Lung (tissue), 11 donors: ENCODE measurements at regions not wholly inside any gene's neighbourhood (a gene's known extent, or its start where the extent isn't known, plus 50 kb on each side); places are given as distances from the start of the nearest gene placed in this dataset.

ENCODE experiments used
- ATAC-seq: fragments of 200-7000 bp; cut with Tn5 transposase; one replicate; pipeline ENCODE4 v1.9.1; 2020; ENCODE audit warnings: moderate number of reproducible peaks; ENCODE audit not compliant: insufficient read depth, low FRiP score
- DNase-seq, 3 donors: peaks; one replicate each; pipeline ENCODE4 v3.0.0-alpha.2; 2013 to 2017
- H3K27ac ChIP-seq, 2 donors: one replicate each; pipeline ENCODE4 v1.5.1; 2013; ENCODE audit warnings: mild to moderate bottlenecking in 2 of 2, moderate library complexity in 2 of 2, control low read depth in 1 of 2, inconsistent platforms in 1 of 2, low read depth in 1 of 2, low read length in 1 of 2
- H3K27me3 ChIP-seq, 3 donors: one replicate each; pipeline ENCODE4 v1.5.1; 2013; ENCODE audit warnings: low read length in 2 of 3; ENCODE audit not compliant: control insufficient read depth in 3 of 3, insufficient read depth in 3 of 3
- H3K36me3 ChIP-seq, 4 donors: one replicate each; pipeline ENCODE4 v1.5.1; 2013; ENCODE audit warnings: low read length in 4 of 4, mild to moderate bottlenecking in 1 of 4, moderate library complexity in 1 of 4; ENCODE audit not compliant: control insufficient read depth in 4 of 4, insufficient read depth in 4 of 4
- H3K4me1 ChIP-seq, 5 donors: one replicate each; pipeline ENCODE4 v1.5.1; 2013; ENCODE audit warnings: low read length in 5 of 5, mild to moderate bottlenecking in 2 of 5, moderate library complexity in 1 of 5; ENCODE audit not compliant: control insufficient read depth in 5 of 5, insufficient read depth in 5 of 5
- H3K4me3 ChIP-seq: one replicate; pipeline ENCODE4 v1.5.1; 2013; ENCODE audit warnings: mild to moderate bottlenecking, control low read depth, moderate library complexity
- H3K9ac ChIP-seq, 2 donors: one replicate each; pipeline ENCODE4 v1.5.1; 2013; ENCODE audit warnings: low read length in 2 of 2, control low read depth in 1 of 2; ENCODE audit not compliant: insufficient read depth in 1 of 2
- H3K9me3 ChIP-seq, 4 donors: one replicate each; pipeline ENCODE4 v1.5.1; 2013; ENCODE audit warnings: low read length in 3 of 4, mild to moderate bottlenecking in 1 of 4, moderate library complexity in 1 of 4; ENCODE audit not compliant: control insufficient read depth in 4 of 4, insufficient read depth in 3 of 4
- WGBS, 2 donors: extraction: QIAGEN DNeasy Blood & Tissue Kit; methylation state at CpG; one replicate each; pipeline ENCODE4 v1.1.7; 2013; 5-methylcytosine and 5-hydroxymethylcytosine counted together
- TF ChIP-seq, protein P1 (sequence below): IDR thresholded peaks from 2 replicates; pipeline ENCODE4 v1.5.1; 2012; ENCODE audit warnings: mild to moderate bottlenecking; ENCODE audit errors: control extremely low read depth, extremely low read depth
- donor health status: control.
- donor health status: control.
- donor health status: Bipolar disorder and iron deficiency.
- donor health status: healthy.
- donor health status: DM: yes; HTN: yes; CAD: no.

DNA sequence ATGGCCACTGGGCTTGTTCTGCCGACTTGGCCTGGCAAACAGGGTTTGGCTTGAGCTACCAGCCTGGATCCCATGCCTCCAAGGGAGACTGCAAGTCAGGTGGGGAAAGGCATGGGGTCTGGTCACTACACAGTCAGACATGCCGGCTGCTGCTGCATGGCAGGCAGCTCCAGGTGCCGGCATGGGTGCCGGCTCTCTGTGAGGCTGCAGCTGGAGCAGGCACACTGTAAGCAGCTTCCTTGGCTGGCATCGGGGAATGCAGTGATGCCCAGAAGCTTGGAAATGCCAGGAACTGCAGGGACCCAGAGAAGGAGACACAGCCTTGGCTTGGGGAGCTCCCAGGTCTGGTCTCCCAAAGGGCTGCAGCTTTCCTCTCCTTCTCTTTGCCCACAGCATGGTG lies 305.5 kb upstream of the NRG3 start:
- no peaks in the 10 kb centered on the region for H3K4me1 ChIP-seq
- 86 to 96% methylated on average over 5 of the region's 5 CpGs for WGBS, 2 donors
- no peak for ATAC-seq

DNA sequence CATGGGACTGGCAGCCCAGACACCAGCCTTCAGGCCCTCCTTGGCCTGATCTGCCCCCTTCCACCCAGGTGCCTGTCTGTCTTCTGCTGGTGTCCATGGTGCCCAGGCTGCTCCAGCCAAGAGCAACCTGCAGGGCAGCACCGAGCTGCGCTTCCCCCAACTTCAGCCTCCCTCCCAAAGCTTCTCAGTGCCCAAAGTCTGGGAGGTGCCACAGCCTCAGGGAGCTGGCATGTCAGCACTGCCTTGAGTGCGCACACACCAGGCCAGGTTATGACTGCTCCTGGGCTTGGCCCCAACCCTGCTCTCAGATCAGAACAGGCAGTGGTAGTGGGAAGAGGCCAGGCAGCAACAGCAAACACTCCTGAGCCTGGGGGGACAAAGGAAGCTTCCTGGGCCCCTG lies 304.6 kb upstream of the NRG3 start:
- WGBS, 2 donors = 91 to 100% methylated on average over 3 of the region's 3 CpGs
- Histone ChIP-seq H3K36me3 (no peaks in the 10 kb centered on the region), H3K9me3 (peaks cover 0 to 4% (median 2%) of the 10 kb centered on the region in 4 donors), H3K27me3 (no peaks in the 10 kb centered on the region), H3K27ac (no peak overlapping the region), H3K4me1 (no peaks in the 10 kb centered on the region), H3K9ac (no peak overlapping the region), H3K4me3 (no peak overlapping the region)
- DNase-seq = no peak
- no peak for ATAC-seq
- TF ChIP-seq, protein P1, sequence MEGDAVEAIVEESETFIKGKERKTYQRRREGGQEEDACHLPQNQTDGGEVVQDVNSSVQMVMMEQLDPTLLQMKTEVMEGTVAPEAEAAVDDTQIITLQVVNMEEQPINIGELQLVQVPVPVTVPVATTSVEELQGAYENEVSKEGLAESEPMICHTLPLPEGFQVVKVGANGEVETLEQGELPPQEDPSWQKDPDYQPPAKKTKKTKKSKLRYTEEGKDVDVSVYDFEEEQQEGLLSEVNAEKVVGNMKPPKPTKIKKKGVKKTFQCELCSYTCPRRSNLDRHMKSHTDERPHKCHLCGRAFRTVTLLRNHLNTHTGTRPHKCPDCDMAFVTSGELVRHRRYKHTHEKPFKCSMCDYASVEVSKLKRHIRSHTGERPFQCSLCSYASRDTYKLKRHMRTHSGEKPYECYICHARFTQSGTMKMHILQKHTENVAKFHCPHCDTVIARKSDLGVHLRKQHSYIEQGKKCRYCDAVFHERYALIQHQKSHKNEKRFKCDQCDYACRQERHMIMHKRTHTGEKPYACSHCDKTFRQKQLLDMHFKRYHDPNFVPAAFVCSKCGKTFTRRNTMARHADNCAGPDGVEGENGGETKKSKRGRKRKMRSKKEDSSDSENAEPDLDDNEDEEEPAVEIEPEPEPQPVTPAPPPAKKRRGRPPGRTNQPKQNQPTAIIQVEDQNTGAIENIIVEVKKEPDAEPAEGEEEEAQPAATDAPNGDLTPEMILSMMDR = no peak

More for the DNA sequence above, 305.5 kb upstream of the NRG3 start:
- H3K27ac ChIP-seq = no peak overlapping the region
- peaks cover 0 to 4% (median 2%) of the 10 kb centered on the region in 4 donors for H3K9me3 ChIP-seq
- no peak for DNase-seq
- no peak overlapping the region for H3K4me3 ChIP-seq
- H3K9ac ChIP-seq = no peak overlapping the region
- no peaks in the 10 kb centered on the region for H3K36me3 ChIP-seq
- no peaks in the 10 kb centered on the region for H3K27me3 ChIP-seq
- TF ChIP-seq, protein P1 = no peak

DNA sequence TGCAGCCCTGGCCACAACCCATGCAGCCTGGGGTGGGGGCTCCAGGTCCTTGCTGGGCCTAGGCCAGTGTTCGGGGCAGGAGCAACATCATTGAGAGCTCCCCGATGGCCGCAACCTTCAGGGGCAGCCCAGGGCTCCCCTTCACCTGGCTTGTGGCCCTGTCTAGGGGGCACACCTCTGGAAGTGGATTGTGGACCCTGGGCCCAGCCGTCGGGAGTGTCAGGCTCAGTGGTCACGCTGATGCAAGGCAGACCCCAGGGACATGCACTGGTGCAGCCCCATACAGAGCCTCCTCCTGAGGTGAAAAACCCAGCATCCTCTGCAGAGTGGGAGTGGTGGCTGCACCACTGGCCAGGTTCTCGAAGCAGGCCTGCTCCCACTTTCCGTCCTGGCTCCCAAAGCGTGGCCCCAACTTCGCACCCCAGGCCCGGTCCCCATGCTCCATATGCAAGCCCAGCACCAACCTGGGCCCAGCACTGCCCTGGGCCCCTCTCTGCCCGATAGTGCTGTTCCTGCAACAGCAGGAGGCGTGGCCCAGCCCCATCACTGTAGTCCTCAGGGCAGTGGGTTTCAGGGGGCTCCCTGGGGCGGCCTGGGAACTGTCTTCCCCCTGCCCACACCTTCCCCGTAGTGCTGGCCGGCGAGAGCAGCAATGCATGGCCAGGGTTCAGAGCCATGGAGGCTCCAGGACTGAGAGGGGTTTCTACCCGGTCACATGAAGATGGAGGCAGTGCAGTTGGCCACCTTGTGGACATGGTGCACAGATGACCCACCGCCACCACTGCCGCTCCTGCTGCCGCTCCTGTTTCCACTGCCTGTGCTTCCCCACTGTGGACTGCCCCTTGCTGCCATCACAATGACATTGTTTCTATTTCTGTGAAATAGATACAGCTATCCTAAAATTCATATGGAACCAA lies 303.9 kb upstream of the NRG3 start:
- ATAC-seq = no peak
- Histone ChIP-seq H3K4me3 (no peak overlapping the region), H3K9me3 (peaks cover 0 to 5% (median 2%) of the 10 kb centered on the region in 4 donors), H3K27me3 (no peaks in the 10 kb centered on the region), H3K27ac (no peak overlapping the region), H3K4me1 (no peaks in the 10 kb centered on the region), H3K9ac (no peak overlapping the region), H3K36me3 (no peaks in the 10 kb centered on the region)
- DNase-seq = no peak
- WGBS, 2 donors = 91 to 92% methylated on average over 19 to 21 of the region's 21 CpGs
- TF ChIP-seq, protein P1 = no peak
